SK-N-SH (cell line): ENCODE measurements at regions not wholly inside any gene's neighbourhood (a gene's known extent, or its start where the extent isn't known, plus 50 kb on each side); places are given as distances from the start of the nearest gene placed in this dataset.
"Not testable (repeated sequence)": the region's sequence is repeated elsewhere in the genome, so short reads cannot be mapped to it uniquely, and the experiment has no call there.

Experiments
- CTCF ChIA-PET: fragments of 300-600, 350-600 bp; formaldehyde crosslinking; extraction: SDS; loops from one replicate; lab custom pipeline; 2021; lab: Yijun Ruan, JAX
- POLR2A ChIA-PET: fragments of 350-600 bp; sonication (Branson Sonifier 250); formaldehyde crosslinking; extraction: SDS; loops from one replicate; lab custom pipeline; 2020; ENCODE audit warnings: antibody characterized with exemption, inconsistent platforms; lab: Yijun Ruan, JAX
- DNase-seq: peaks from one replicate; pipeline ENCODE4 v3.0.0; 2012
- H2AFZ ChIP-seq: fragments of 200-600 bp; sonication (generic); 2 replicates; pipeline ENCODE4 v1.8.1; 2016; ENCODE audit warnings: antibody characterized with exemption, mild to moderate bottlenecking, low read depth
- H3F3A ChIP-seq: fragments of 200-600 bp; sonication (generic); replicated peaks from 2 replicates; pipeline ENCODE3; 2016; ENCODE audit warnings: antibody characterized with exemption, mild to moderate bottlenecking; ENCODE audit not compliant: insufficient read depth
- H3K27ac ChIP-seq, 2 experiments: fragments of 200-500 bp in 1 of 2; fragments of 200-600 bp in 1 of 2; sonication (Bioruptor generic) in 1 of 2; sonication (generic), shearing (Covaris generic) in 1 of 2; 2 replicates each; pipeline versions ENCODE4 v1.5.1 to v1.6.1; 2014 to 2016; ENCODE audit warnings: low read depth in 2 of 2, inconsistent platforms in 1 of 2, low read length in 1 of 2, mild to moderate bottlenecking in 1 of 2, mixed read lengths in 1 of 2
- H3K27me3 ChIP-seq: fragments of 200-600 bp; sonication (generic), shearing (Covaris generic); 2 replicates; pipeline ENCODE4 v1.6.1; 2016; ENCODE audit warnings: mixed run types; ENCODE audit not compliant: insufficient read depth
- H3K36me3 ChIP-seq, 2 experiments: fragments of 200-500 bp in 1 of 2; fragments of 200-600 bp in 1 of 2; sonication (Bioruptor generic) in 1 of 2; sonication (generic) in 1 of 2; replicated peaks in 1 of 2; 2 replicates each; pipeline versions ENCODE3 to v1.5.1; 2014 to 2016; ENCODE audit warnings: low read length in 1 of 2, mild to moderate bottlenecking in 1 of 2; ENCODE audit not compliant: insufficient read depth in 2 of 2, control insufficient read depth in 1 of 2
- H3K4me1 ChIP-seq, 2 experiments: fragments of 200-500 bp in 1 of 2; fragments of 200-600 bp in 1 of 2; sonication (Bioruptor generic) in 1 of 2; sonication (generic), shearing (Covaris generic) in 1 of 2; 2 replicates each; pipeline versions ENCODE4 v1.5.1 to v1.6.1; 2014 to 2016; ENCODE audit warnings: low read depth in 1 of 2, low read length in 1 of 2, mixed run types in 1 of 2; ENCODE audit not compliant: insufficient read depth in 2 of 2, control insufficient read depth in 1 of 2
- H3K4me2 ChIP-seq: fragments of 200-600 bp; sonication (generic), shearing (Covaris generic); 2 replicates; pipeline ENCODE4 v1.6.1; 2017; ENCODE audit warnings: mixed run types
- H3K4me3 ChIP-seq, 2 experiments: fragments of 200-500 bp in 1 of 2; fragments of 200-600 bp in 1 of 2; sonication (Bioruptor generic) in 1 of 2; sonication (generic), shearing (Covaris generic) in 1 of 2; 2 replicates each; pipeline versions ENCODE4 v1.5.1 to v1.8.1; 2014 to 2016; ENCODE audit warnings: low read depth in 2 of 2, inconsistent platforms in 1 of 2, low read length in 1 of 2, mild to moderate bottlenecking in 1 of 2, mixed read lengths in 1 of 2, moderate library complexity in 1 of 2
- H3K79me2 ChIP-seq: fragments of 200-600 bp; sonication (generic); 2 replicates; pipeline ENCODE4 v1.8.1; 2017; ENCODE audit warnings: mild to moderate bottlenecking; ENCODE audit not compliant: insufficient read depth
- H3K9ac ChIP-seq: fragments of 200-600 bp; sonication (generic); 2 replicates; pipeline ENCODE4 v1.6.1; 2017; ENCODE audit warnings: mixed run types
- H3K9me2 ChIP-seq: fragments of 200-600 bp; sonication (generic); 2 replicates; pipeline ENCODE4 v1.6.1; 2017; ENCODE audit warnings: mixed run types
- H3K9me3 ChIP-seq: fragments of 200-600 bp; sonication (generic); 2 replicates; pipeline ENCODE4 v1.6.1; 2017; ENCODE audit warnings: mixed run types, mild to moderate bottlenecking, moderate library complexity
- H4K20me1 ChIP-seq: fragments of 200-600 bp; sonication (generic); 2 replicates; pipeline ENCODE4 v1.6.1; 2017; ENCODE audit warnings: mild to moderate bottlenecking, mixed run types; ENCODE audit not compliant: insufficient read depth
- CTCF ChIP-seq: fragments of 200-600 bp; sonication (generic); IDR thresholded peaks from 2 replicates; pipeline ENCODE4 v1.6.1; 2017; ENCODE audit warnings: antibody characterized with exemption, mild to moderate bottlenecking, moderate library complexity
- EP300 ChIP-seq, 2 experiments: IDR thresholded peaks; 2 replicates each; pipeline versions ENCODE4 v1.4.0 to v1.6.1; 2012; ENCODE audit warnings: borderline replicate concordance in 1 of 2, low read depth in 1 of 2, low read length in 1 of 2
- GATA2 ChIP-seq: sonication (generic); formaldehyde crosslinking; IDR thresholded peaks from 2 replicates; pipeline ENCODE4 v1.5.0; 2020; ENCODE audit warnings: mild to moderate bottlenecking, missing genetic modification reagents
- IRF3 ChIP-seq: fragments of 150-350 bp; IDR thresholded peaks from 2 replicates; pipeline ENCODE4 v1.6.1; 2016; ENCODE audit warnings: mild to moderate bottlenecking, low read depth, low read length
- MEF2A ChIP-seq: IDR thresholded peaks from 2 replicates; pipeline ENCODE4 v1.4.0; 2012; ENCODE audit warnings: low read depth, borderline replicate concordance
- MXI1 ChIP-seq: IDR thresholded peaks from 2 replicates; pipeline ENCODE4 v1.6.1; 2012; ENCODE audit warnings: mild to moderate bottlenecking, low read depth, low read length, improper control_type of control experiment
- POLR2AphosphoS5 ChIP-seq: IDR thresholded peaks from 2 replicates; pipeline ENCODE4 v1.6.1; 2012; ENCODE audit warnings: low read depth, low read length
- RAD21 ChIP-seq: IDR thresholded peaks from 2 replicates; pipeline ENCODE4 v1.6.1; 2012; ENCODE audit warnings: mild to moderate bottlenecking, low read length
- SIN3A ChIP-seq: IDR thresholded peaks from 2 replicates; pipeline ENCODE4 v1.6.1; 2012; ENCODE audit warnings: low read depth, mild to moderate bottlenecking, low read length, moderate library complexity, borderline replicate concordance
- SMC3 ChIP-seq: IDR thresholded peaks from 2 replicates; pipeline ENCODE4 v1.6.1; 2012; ENCODE audit warnings: low read depth, low read length, improper control_type of control experiment
- TEAD4 ChIP-seq: IDR thresholded peaks from 2 replicates; pipeline ENCODE4 v1.4.0; 2012; ENCODE audit warnings: mild to moderate bottlenecking, borderline replicate concordance; ENCODE audit not compliant: insufficient read depth
- USF2 ChIP-seq: fragments of 150-350 bp; IDR thresholded peaks from 2 replicates; pipeline ENCODE4 v1.6.1; 2017; ENCODE audit warnings: antibody characterized with exemption, low read length, low read depth, borderline replicate concordance
- YY1 ChIP-seq: IDR thresholded peaks from 2 replicates; pipeline ENCODE4 v1.4.0; 2012; ENCODE audit warnings: low read depth, mild to moderate bottlenecking
- WGBS: methylation state at CpG from one replicate; pipeline ENCODE4 v1.1.6; 2017; ENCODE audit warnings: low lambda C conversion rate; 5-methylcytosine and 5-hydroxymethylcytosine counted together

- no peaks in the 10 kb centered on the region for H3K36me3 ChIP-seq
- H3K9me2 ChIP-seq = no peaks in the 10 kb centered on the region
- H3K4me3 ChIP-seq = no peak overlapping the region
- H3K4me1 ChIP-seq = no peaks in the 10 kb centered on the region; a peak in 1 of 4 replicates
- no peaks in the 10 kb centered on the region for H3F3A ChIP-seq
- TF ChIP-seq MEF2A = no peak
- no peak for TF ChIP-seq SMC3
- no peak for TF ChIP-seq EP300 (IDR thresholded peaks at IDR 0.05; ENCODE audit: borderline replicate concordance in 1 of 2, low read depth in 1 of 2, low read length in 1 of 2)
- ChIA-PET CTCF (no interaction called here), POLR2A (no interaction called here)
- no peaks in the 10 kb centered on the region for H3K79me2 ChIP-seq
- DNase-seq = no peak
- H3K9me3 ChIP-seq = no peaks in the 10 kb centered on the region
- H4K20me1 ChIP-seq = no peaks in the 10 kb centered on the region
- WGBS = 63% methylated on average over 2 of the region's 2 CpGs
- no peaks in the 10 kb centered on the region for H3K27me3 ChIP-seq
- no peak overlapping the region for H3K27ac ChIP-seq
- H3K9ac ChIP-seq = no peak overlapping the region
- no peak overlapping the region for H2AFZ ChIP-seq
- H3K4me2 ChIP-seq = no peak overlapping the region
Observed at GRCh38 chr7:91789086-91789485, 91.4 kb downstream of the MTERF1 start.

GRCh38 chr7:91789558-91789957 is 90.9 kb downstream of the MTERF1 start:
- Histone ChIP-seq H3K9ac (no peak overlapping the region), H3K4me2 (no peak overlapping the region), H3K4me1 (no peaks in the 10 kb centered on the region; a peak in 1 of 4 replicates), H3K36me3 (no peaks in the 10 kb centered on the region), H2AFZ (no peak overlapping the region), H3K79me2 (no peaks in the 10 kb centered on the region), H3K27ac (no peak overlapping the region), H3K27me3 (no peaks in the 10 kb centered on the region), H3K9me2 (no peaks in the 10 kb centered on the region), H3K4me3 (no peak overlapping the region), H3K9me3 (no peaks in the 10 kb centered on the region), H4K20me1 (no peaks in the 10 kb centered on the region), H3F3A (no peaks in the 10 kb centered on the region)
- ChIA-PET CTCF (no interaction called here), POLR2A (no interaction called here)
- no peak for TF ChIP-seq IRF3
- TF ChIP-seq TEAD4 = no peak
- no peak for TF ChIP-seq USF2
- TF ChIP-seq CTCF = no peak
- no peak for TF ChIP-seq YY1
- TF ChIP-seq SIN3A = no peak
- TF ChIP-seq MXI1 = no peak
- TF ChIP-seq GATA2 (CRISPR knock-in tag) = no peak
- no peak for TF ChIP-seq RAD21
- no peak for TF ChIP-seq SMC3
- no peak for TF ChIP-seq POLR2AphosphoS5
- TF ChIP-seq MEF2A = no peak
- DNase-seq = no peak
- WGBS = 42% methylated on average over 1 of the region's 1 CpG

GRCh38 chr7:91790646-91791045 is 89.9 kb downstream of the MTERF1 start:
- H3K27me3 ChIP-seq, POLR2A ChIA-PET, H4K20me1 ChIP-seq, H3K4me1 ChIP-seq, H3K9me2 ChIP-seq, H3K27ac ChIP-seq, DNase-seq, H3K4me2 ChIP-seq, H3K79me2 ChIP-seq, H3K9ac ChIP-seq, H3K36me3 ChIP-seq, H2AFZ ChIP-seq, H3K9me3 ChIP-seq, H3K4me3 ChIP-seq, H3F3A ChIP-seq: not testable (repeated sequence)
- WGBS = 66% methylated on average over 9 of the region's 10 CpGs
- CTCF ChIA-PET = interaction anchor here (0.7 to 0.9 kb wide), 2 partner anchors 39 to 663 kb away, joined by 3 read pairs; no protein-coding TSS in a partner anchor
